HG03103 (cell line): ENCODE measurements at regions not wholly inside any gene's neighbourhood (a gene's known extent, or its start where the extent isn't known, plus 50 kb on each side); places are given as distances from the start of the nearest gene placed in this dataset.

Experiments
- ATAC-seq: cut with Tn5 transposase; IDR thresholded peaks from one replicate; pipeline ENCODE4 v1.9.1; 2021; ENCODE audit warnings: low read depth; ENCODE audit not compliant: unreplicated experiment

DNA sequence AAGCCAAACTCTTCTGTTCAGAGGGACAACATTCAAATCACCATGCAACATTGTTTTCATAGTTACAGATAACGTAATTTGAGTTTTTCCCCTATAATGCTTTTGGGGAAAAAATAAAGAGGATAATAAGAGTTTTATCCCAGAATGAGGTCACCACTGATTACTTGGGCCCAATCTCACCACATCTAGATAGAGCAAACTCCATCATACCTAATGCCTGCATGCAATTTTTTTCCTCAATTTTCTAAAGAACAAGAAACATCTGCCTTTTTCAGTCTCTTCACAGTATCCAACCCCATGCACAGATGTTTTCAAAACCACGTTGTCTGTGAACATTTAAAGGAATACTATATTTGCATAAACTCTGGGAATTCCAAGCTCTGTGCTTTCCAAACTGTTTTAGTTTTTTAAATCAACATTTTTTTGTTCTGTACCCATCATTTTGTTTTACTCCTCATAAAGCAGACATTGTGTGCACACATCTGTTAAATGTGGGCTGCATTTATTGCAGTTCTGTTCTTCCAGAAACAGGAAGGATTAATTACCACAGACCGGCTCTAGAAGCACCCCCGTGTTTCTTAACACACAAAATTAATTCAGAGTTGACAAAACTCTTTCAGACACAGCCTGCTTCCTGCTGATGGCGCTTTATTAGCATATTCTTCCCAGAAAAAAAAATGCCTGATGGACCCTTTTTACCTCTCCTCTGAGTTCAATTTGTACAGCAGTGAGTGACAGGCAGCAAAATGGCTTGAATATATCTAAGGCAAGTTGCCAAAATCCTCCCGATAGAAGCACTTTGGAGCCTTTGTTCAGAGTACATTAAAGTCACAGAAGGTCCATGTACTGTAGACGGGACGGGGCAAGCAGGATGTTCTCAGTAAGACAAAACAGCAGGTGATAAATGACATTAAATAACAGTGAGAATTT, 1171.9 kb downstream of the EFNB2 start:
- no peak for ATAC-seq

DNA sequence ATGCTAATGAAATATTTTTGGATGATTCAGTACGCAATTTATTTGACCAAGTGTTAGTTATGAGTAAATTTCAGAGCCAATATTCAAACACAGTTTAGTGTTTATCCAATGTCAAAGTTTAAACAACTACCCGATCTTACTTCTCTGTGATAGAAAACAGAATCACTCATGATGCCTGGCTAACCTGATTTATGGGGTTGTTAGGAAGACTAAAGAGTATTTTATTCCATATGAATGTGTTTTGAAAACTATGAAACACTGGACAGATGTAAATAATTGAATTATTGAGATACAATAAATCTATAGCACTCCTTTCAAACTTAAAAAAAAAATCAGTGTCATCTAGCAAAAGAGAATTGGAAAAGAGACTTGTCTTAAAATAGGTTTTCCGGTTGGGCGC, 1181.8 kb downstream of the EFNB2 start:
- no peak for ATAC-seq

DNA sequence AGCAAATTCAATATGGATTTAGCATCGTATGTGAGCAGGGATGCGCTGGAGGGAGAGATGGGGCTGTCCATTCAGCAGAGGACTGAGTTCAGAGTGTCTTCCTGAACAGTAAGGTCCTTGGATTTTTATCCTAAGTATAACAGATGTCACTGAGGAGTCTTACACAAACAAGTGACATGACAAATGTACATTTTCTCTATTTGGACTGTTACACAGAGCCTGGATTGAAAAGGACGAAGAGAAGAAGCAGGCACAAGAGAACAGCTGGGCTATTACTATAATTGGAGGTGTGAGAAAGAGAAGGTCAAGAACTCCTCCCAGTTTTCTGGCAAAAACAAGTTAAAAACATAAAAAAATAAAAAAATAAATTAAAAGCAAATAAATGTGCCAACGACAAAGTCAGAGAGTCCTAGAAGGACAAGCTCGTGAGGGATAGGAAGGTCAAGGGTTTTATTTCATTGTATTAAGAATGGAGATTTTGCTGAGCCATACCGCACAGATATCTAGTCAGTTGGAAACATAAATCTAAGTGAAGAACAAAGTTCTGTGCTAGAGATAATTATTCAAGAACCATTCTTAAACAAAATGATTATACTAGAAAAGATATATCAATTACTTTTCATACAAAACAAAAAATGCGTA, 1186.3 kb downstream of the EFNB2 start:
- no peak for ATAC-seq

DNA sequence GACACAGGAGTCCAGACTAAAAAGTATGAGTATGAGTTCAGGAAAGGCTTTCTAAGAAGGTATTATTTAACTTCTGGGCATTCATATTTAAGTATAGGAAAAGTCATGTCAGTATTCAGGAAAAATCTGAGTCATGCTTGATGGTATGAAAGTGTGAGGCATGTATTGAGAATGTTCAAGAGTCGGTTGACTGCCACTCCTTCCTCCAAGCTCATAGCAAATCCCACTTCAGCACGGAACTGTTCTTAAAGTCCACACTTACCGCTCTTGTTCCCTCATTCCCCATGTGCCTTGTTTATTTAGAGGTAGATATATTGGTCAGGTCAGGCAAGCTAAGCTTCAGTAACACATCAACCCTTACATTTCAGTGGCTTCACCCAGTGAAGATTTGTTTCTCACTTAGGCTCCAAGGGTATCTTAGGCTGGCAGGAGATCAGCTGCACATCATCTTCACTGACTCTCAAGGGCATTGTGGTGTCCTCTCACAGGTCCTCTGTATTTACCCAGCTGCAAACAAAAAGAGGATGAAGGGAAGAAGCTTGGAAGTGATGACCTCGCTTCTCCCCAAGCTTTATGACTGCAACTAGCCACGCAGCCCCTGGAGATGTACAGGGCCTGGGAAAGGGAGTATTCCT, 1189.2 kb downstream of the EFNB2 start:
- no peak for ATAC-seq

DNA sequence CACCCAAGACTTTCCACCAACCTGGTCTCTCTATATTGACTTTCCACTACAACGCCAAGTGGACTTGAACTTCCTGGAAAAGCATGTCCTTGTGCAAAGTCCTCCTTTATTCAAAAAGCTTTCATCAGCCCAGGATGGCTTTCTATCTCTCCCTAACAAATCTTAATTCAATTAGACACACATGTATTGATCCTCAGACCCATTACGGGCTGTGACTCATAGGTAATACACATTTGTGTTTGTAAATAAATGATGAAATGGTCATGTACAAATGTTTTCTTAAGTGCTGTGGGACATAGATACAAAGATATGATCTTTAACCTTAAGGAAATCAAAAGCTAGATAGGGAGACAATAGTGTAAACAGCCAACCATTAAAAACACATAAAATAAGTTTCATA, 1189.7 kb downstream of the EFNB2 start:
- ATAC-seq: no peak

DNA sequence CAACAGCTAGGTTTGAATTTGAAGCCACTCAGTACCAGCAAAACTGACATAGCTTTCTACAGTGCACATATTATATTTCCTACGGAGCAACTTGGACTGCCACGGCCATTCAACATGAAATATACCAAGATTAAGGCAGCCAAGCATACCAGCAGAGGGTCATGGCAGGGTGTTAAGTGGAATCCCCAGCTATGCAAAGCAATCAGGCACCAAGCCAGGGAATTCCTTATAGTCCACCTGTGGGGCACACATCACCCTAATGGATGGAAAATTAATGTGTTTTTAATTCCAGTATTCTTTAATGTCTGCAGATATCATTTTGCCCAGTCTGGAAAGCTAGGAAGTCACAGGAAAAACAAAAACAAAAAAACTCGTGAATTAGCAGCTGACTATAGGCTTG, 1190.3 kb downstream of the EFNB2 start:
- no peak for ATAC-seq

DNA sequence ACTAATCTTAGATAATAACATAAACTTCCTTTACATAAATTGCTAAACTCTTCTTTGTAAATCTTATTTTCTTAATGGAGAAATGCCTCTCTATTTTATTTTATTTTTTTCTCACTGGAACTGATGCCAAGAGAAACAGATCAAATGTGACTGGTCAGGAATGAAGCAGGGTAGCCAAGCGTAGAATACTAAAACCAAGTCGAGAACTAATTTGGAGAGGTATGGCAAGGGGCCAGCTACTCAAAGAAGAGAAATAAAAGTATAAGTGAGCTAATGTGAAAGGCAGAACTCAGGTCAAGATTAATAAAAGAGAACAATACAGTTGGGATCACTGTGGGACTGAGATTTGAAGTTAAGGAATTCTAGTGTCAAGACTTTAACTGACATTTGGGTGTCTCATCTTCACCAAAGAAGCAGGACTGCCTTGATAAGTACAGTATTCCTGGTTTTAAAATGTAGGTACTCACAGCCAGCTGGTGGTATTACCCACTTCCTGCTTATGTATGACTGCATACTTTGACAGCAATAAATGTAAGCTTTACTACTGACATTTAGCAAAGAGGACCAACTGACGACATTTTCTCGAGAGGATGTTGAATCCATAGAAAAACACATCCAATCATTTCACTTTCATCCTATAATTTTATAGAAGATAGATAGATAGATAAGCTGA, 1192.2 kb downstream of the EFNB2 start:
- no peak for ATAC-seq

DNA sequence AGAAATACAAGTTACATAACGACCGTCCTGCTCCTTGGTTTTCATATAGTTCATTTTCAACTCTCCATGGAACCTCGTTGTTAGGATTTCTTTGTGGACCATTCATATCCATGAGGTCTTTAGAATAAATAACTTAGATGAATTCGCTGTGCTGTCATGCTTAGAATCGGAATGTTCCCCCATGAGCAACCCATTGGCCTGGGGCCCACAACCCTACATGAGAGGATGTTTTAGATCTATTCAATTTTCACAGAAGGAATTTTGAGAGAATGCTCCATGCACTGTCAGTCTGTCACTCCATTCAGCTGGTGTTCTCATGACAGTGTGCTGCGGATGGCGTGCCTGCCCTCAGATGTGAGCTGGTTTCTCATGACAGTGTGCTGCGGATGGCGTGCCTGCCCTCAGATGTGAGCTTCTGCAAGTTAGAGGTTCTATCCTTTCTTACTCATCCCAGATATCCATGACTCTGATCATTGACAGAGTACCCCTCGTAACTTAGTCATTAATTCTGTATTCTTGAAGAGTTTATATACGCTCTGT, 1193.1 kb downstream of the EFNB2 start:
- ATAC-seq: no peak

DNA sequence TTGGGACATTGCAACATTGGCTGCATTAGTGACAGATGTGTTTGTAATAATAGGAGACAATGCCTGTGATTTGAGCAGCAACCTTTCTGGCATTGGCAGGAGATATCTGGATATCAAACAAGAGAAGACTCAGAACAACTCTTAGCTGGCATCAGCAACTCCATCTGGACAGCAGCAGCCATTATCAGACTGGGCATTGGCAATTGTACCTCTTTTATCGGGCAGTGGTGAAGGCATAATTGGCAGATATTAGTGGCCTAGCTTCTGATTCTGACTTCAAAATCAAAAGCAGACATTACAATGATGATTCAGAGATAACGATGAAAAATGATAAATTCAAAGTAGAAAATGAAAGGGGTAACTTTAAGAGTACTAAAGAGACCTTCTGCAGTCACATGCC, 1193.7 kb downstream of the EFNB2 start:
- no peak for ATAC-seq

DNA sequence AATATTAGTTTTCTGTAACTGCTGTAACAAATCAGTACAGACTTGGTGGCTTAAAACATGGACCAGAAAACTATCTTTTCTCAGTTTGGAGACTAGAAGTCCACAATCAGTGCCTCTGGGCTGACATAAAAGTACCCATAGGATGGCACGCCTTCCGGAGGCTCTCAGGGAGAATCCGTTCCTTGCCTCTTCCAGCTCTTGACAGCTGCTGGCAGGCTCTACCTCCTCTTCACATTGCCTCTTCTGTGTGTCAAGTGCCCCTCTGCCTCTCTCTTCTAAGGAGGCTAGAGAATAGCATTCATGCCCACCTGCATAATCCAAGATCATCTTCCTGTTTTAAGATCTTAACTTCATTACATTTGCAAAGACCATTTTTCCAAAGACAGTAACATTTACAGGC, 1194.2 kb downstream of the EFNB2 start:
- ATAC-seq: no peak

DNA sequence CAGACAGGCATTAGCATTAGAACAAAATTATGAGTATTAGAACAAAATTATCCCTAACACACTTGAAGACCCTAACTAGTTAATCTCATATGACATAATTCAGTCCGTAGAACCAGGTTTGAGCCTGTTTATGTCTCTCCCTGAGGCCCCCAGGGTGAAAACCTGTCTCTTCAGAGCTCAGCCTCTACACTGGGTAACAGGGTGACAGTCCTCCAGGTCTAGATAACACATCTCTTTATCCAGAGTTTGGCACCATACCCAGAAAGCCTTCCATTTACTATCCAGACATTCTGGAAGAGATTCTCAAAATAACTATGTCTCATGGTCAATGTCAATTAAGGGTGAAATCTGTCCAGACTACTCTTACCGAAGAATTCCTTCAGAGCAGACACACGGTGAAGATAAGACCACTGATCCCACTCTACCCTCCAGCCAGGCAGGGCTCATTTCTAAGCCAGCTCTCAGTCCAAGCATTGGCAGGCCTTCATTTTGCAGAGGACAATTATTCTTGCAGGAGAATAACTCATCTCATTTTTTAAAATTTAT, 1195.3 kb downstream of the EFNB2 start:
- ATAC-seq: no peak

DNA sequence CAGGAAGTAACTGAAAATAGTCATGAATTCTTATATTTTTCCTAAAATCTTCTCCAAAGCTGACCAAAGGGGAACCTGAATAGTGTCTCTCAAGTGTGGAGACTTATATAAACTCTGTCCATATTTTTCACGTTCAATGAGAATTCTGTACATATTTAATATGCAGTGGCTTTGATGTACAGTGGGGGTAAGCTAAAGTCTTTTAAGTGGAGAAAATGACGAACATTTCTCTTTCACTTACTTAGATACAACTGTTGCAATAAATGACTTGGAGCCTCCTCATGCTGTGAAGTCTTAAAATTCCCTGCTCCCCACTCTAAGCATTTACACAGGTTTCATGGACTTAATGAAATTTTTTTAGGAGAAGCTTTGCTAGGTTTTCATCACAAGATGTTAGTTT, 1196.7 kb downstream of the EFNB2 start:
- no peak for ATAC-seq

DNA sequence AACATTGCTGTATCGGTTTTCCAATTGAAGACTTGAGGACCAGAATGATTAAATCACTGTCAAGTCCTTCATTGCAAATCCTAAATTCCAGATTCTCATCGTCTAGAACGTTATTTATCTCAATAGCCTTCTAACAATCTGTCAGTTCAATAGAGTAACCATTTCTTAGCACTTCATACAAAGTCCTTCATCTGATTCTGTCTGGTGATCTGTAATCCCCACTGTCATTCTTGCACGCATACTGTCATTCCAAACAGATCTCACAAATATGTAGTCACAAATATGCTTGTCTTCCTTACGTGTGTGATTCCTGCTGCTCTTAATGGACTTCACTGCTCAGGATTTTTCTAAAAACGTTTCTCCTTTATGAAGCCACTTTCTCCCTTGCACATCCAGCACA, 1197.5 kb downstream of the EFNB2 start:
- ATAC-seq: no peak

DNA sequence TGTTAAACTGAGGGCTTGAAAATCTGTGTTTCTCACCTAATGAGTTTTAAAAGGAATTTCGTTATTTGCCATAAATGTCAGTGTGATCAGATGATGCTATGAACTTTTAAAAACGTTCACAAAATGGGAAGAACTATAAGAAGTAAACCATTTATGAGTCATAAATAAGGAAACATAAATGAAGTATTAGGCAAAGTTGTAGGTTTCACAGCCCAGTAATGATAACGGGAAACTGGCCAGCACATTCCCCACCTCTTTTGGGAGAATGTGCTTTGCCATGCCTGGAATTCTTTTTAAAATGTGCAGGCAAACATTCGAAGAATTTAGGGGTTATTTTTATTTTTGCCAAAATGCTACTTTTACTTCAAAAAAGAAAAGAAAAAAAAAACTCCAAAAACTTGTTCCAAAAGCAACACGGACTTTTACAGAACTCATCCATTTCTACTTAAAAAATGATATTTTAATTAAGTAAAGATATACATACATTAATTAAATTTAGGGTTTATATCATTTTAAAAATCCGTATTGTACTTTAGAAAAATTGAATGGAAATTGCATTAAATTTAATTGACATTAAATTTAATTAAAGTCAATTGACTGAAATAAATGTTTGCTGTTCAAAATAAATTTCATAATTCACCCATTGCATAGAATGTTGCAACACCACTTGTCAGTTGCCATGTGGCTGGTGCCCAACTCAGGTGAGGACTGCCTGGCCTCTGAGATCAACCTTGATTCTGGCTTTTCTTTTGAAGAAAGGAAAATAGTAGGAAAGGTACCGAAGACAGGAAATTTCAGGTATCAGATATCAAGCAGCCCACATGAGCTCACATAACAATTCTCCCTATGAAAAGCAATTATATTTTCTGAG, 1198.5 kb downstream of the EFNB2 start:
- no peak for ATAC-seq

DNA sequence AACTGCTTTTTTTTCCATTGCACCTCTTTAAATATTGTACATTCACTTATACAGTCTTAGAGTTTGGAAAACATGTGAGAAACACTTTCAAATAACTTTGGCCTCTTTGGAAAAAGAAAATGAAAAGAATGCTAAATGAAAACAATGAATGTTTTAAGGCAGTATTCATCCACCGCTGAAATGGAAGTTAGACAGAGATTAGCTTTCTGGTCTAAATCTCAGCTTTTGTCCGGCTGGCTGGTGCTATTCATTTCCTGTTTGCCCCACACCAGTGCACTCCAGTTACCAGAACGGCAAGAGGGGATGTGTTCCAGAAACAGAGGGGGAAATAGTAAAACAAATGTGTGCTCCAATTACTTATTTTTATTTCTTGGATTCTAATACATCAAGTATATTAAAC, 1201.3 kb downstream of the EFNB2 start:
- ATAC-seq: no peak

DNA sequence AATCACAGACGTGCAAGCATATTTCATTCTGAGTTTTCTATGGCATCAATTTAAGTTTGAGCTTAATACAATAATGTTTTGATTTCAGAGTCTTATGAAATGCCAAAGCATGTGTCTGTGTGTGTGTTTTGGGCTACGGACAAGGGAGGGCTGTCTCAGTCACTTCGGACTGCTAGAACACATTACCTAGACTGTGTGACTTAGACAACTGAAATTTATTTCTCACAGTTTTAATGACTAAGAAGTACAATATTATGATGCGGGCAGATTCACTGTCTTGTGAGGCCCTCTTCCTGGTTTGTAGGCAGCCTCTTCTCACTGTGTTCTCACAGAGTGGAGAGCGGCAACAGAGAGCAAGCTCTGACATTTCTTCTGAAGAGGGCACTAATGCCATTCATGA, 1202.0 kb downstream of the EFNB2 start:
- ATAC-seq: no peak

DNA sequence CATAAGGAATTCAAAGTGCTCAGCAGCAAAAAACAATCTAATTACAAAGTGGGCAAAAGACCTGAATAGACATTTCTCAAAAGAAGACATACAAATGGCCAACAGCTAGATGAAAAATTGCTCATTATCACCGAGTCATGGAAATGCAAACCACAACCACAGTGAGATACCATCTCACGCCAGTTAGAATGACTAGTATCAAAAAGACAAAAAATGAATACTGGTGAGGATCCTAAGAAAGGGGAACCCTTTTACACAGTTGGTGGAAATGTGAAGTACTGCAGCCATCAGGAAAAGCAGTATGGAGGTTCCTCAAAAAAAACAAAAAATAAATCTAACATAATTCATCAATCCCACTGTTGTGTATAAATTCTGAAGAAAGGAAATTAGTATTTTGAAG, 1206.1 kb downstream of the EFNB2 start:
- ATAC-seq: no peak

DNA sequence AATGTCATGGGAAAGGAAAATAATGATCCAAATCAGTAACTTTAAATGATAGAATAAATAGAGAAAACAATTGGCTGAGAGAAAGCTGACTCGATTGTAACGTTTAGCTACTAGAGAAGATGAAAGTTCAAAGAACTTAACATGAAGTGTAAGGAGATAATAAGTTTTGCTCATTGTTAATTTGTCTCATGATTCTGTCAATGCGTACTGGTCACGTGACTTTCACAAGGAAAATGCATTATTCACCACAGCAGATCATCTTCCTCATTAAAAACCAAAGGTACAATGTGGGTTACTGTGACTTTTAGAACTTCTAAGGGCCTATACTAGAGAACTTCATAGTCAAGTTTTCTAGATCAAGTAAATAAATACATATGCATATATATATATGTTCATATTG, 1207.2 kb downstream of the EFNB2 start:
- ATAC-seq: no peak

DNA sequence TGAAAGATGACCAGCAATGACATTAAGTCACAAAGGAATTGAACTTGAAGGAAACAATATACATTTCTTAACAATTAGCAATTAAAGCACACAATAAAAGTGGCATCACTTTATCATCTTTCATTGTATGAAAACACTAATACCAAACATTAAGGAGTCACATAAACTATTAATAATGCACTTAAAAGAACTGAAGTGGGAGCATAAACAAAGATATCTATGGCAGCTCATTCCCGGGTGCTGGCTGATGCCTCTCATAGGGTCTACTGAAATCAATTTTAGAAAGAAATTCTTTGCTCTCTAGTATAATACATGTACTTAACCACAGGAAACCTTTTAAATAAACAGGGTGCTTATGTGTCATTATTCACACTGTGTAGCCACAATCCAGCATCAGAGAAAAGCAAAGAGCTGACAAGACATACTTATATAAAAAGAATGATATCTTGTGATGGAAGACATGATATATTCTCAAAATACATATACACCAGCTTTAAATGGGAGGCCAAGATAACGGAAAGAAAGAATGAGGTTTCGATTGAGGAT, 1207.8 kb downstream of the EFNB2 start:
- no peak for ATAC-seq
